GM12878 (cell line): ENCODE measurements at regions not wholly inside any gene's neighbourhood (a gene's known extent, or its start where the extent isn't known, plus 50 kb on each side); places are given as distances from the start of the nearest gene placed in this dataset.
A peak's percentile ranks its signal among the peaks of the same experiment; 100 is the strongest.

Experiments
- ATAC-seq: fragments of 200-7000 bp; cut with Tn5 transposase; 3 replicates; pipeline ENCODE4 v1.9.1; 2020; ENCODE audit warnings: mild to moderate bottlenecking, moderate library complexity
- BruUV-seq: library from RNA; stranded (reverse); fragments of 400-500 nt; replicated peaks from 2 replicates; lab custom pipeline; 2021; lab: Mats Ljungman, UMichigan
- CTCF ChIA-PET: fragments of 300-600 bp; sonication (Branson Sonifier 250); formaldehyde crosslinking; extraction: SDS; loops from one replicate; lab custom pipeline; 2021; ENCODE audit warnings: inconsistent platforms; lab: Yijun Ruan, JAX
- POLR2A ChIA-PET: fragments of 350-600 bp; formaldehyde crosslinking; extraction: SDS; loops from one replicate; lab custom pipeline; 2021; ENCODE audit warnings: inconsistent platforms; lab: Charles Lee
- RAD21 ChIA-PET: fragments of 300-600 bp; sonication (Branson Sonifier 250); formaldehyde crosslinking; loops from one replicate; lab custom pipeline; 2023; ENCODE audit warnings: antibody characterized with exemption; ENCODE audit not compliant: unreplicated experiment; lab: Charles Lee
- SMC1A ChIA-PET: fragments of 300-600 bp; sonication (Branson Sonifier 250); formaldehyde crosslinking; loops from one replicate; lab custom pipeline; 2023; ENCODE audit not compliant: unreplicated experiment, uncharacterized antibody; lab: Charles Lee
- DNase-seq: peaks from one replicate; pipeline ENCODE4 v3.0.0-alpha.2; 2011; ENCODE audit warnings: low read depth, low spot score
- FAIRE-seq: peaks from 3 replicates; lab custom pipeline; 2011; peaks lifted over from hg19 to GRCh38; lab: Jason Lieb, UNC
- H2AFZ ChIP-seq: 2 replicates; pipeline ENCODE4 v1.6.0; 2011; ENCODE audit warnings: low read depth, low read length, control low read depth; ENCODE audit not compliant: control insufficient read depth
- H3K27ac ChIP-seq: 2 replicates; pipeline ENCODE4 v1.5.1; 2011; ENCODE audit warnings: control low read depth; ENCODE audit not compliant: control insufficient read depth, insufficient read depth
- H3K27me3 ChIP-seq, 2 experiments: replicated peaks in 1 of 2; 2 replicates each; pipeline versions ENCODE4 v1.6.0 to v1.6.1; 2011; ENCODE audit warnings: low read length in 1 of 2; ENCODE audit not compliant: control insufficient read depth in 2 of 2, insufficient read depth in 2 of 2
- H3K36me3 ChIP-seq, 2 experiments: 2 replicates each; pipeline ENCODE4 v1.5.1; 2011; ENCODE audit warnings: low read length in 1 of 2; ENCODE audit not compliant: control insufficient read depth in 2 of 2, insufficient read depth in 2 of 2
- H3K4me1 ChIP-seq: 2 replicates; pipeline ENCODE4 v1.6.1; 2011; ENCODE audit warnings: mild to moderate bottlenecking, low read length, moderate library complexity, mixed read lengths; ENCODE audit not compliant: control insufficient read depth, insufficient read depth
- H3K4me2 ChIP-seq: 2 replicates; pipeline ENCODE4 v1.6.0; 2011; ENCODE audit warnings: control low read depth; ENCODE audit not compliant: control insufficient read depth, insufficient read depth
- H3K4me3 ChIP-seq: fragments of 200-600 bp; sonication (generic); 2 replicates; pipeline ENCODE4 v1.5.1; 2016
- H3K79me2 ChIP-seq: 2 replicates; pipeline ENCODE4 v1.6.0; 2011; ENCODE audit warnings: low read length; ENCODE audit not compliant: control insufficient read depth, insufficient read depth
- H3K9ac ChIP-seq: 2 replicates; pipeline ENCODE4 v1.8.0; 2011; ENCODE audit warnings: low read length, control low read depth, mixed read lengths; ENCODE audit not compliant: control insufficient read depth, insufficient read depth
- H3K9me3 ChIP-seq: replicated peaks from 3 replicates; pipeline ENCODE4 v1.5.1; 2011; ENCODE audit warnings: mild to moderate bottlenecking, low read length; ENCODE audit not compliant: control insufficient read depth, insufficient read depth
- H4K20me1 ChIP-seq: 2 replicates; pipeline ENCODE4 v1.6.0; 2011; ENCODE audit not compliant: control insufficient read depth, insufficient read depth
- CBX3 ChIP-seq: fragments of 200-600 bp; sonication (generic); IDR thresholded peaks from 2 replicates; pipeline ENCODE4 v1.6.1; 2016; ENCODE audit warnings: low read depth, borderline replicate concordance
- CEBPB ChIP-seq, 2 experiments: fragments of 150-350 bp in 1 of 2; IDR thresholded peaks; 2 replicates each; pipeline ENCODE4 v1.6.1; 2012 to 2014; ENCODE audit warnings: low read depth in 2 of 2, low read length in 2 of 2, borderline replicate concordance in 1 of 2, inconsistent platforms in 1 of 2
- CREM ChIP-seq: IDR thresholded peaks from 2 replicates; pipeline ENCODE4 v1.6.1; 2014; ENCODE audit warnings: antibody characterized with exemption, low read depth
- E2F8 ChIP-seq: fragments of 450-650 bp; IDR thresholded peaks from 2 replicates; pipeline ENCODE4 v1.6.1; 2018; ENCODE audit warnings: mild to moderate bottlenecking, low read depth, moderate library complexity; ENCODE audit not compliant: partially characterized antibody
- GATAD2B ChIP-seq: fragments of 450-650 bp; conservative IDR thresholded peaks from 2 replicates; pipeline ENCODE4 v1.6.1; 2017; ENCODE audit warnings: low read depth, mild to moderate bottlenecking, moderate library complexity
- JUNB ChIP-seq: IDR thresholded peaks from 2 replicates; pipeline ENCODE4 v1.6.1; 2016; ENCODE audit warnings: antibody characterized with exemption, mild to moderate bottlenecking
- JUND ChIP-seq: IDR thresholded peaks from 2 replicates; pipeline ENCODE4 v1.6.1; 2012; ENCODE audit warnings: low read depth, mild to moderate bottlenecking, low read length, improper control_type of control experiment, moderate library complexity
- RELA ChIP-seq: fragments of 450-650 bp; IDR thresholded peaks from 2 replicates; pipeline ENCODE4 v1.8.0; 2014; ENCODE audit warnings: borderline replicate concordance; ENCODE audit not compliant: partially characterized antibody
- SIN3A ChIP-seq: IDR thresholded peaks from 2 replicates; pipeline ENCODE4 v1.6.1; 2012; ENCODE audit warnings: low read depth, low read length, improper control_type of control experiment
- SMC3 ChIP-seq: IDR thresholded peaks from 2 replicates; pipeline ENCODE4 v1.6.1; 2011; ENCODE audit warnings: low read length, improper control_type of control experiment, borderline replicate concordance
- SP1 ChIP-seq: IDR thresholded peaks from one replicate; pipeline ENCODE4 v1.6.1; 2011; ENCODE audit warnings: low read depth, low read length
- TBL1XR1 ChIP-seq: IDR thresholded peaks from 2 replicates; pipeline ENCODE4 v1.6.1; 2012; ENCODE audit warnings: low read depth, low read length, improper control_type of control experiment
- USF1 ChIP-seq: IDR thresholded peaks from 2 replicates; pipeline ENCODE4 v1.6.1; 2011; ENCODE audit warnings: borderline replicate concordance, low read depth, mild to moderate bottlenecking, moderate library complexity, mixed read lengths, low read length; ENCODE audit not compliant: insufficient read depth; ENCODE audit errors: extremely low read length
- WGBS: methylation state at CpG from one replicate; pipeline ENCODE4 v1.1.6; 2016; ENCODE audit warnings: low lambda C conversion rate; ENCODE audit not compliant: insufficient replicate concordance, insufficient coverage; ENCODE audit errors: missing lambda C conversion rate; 5-methylcytosine and 5-hydroxymethylcytosine counted together
- in situ Hi-C: fragments of 300-500 bp; cut with MboI; formaldehyde crosslinking; loops from 9 replicates; pipeline ENCODE4 v1.14.3; 2018; ENCODE audit warnings: mixed read lengths
- intact Hi-C: fragments of 100-400 bp; cut with micrococcal nuclease; formaldehyde crosslinking; loops from one replicate; pipeline ENCODE4 v1.14.2; 2022; ENCODE audit not compliant: unreplicated experiment
- TF ChIP-seq, protein P1 (sequence below): fragments of 450-650 bp; IDR thresholded peaks from 2 replicates; pipeline ENCODE4 v1.6.1; 2017; ENCODE audit warnings: mild to moderate bottlenecking
- TF ChIP-seq, protein P2 (sequence below): fragments of 450-650 bp; formaldehyde crosslinking; IDR thresholded peaks from 2 replicates; pipeline ENCODE4 v1.4.0; 2022; ENCODE audit warnings: mild to moderate bottlenecking, moderate library complexity

DNA sequence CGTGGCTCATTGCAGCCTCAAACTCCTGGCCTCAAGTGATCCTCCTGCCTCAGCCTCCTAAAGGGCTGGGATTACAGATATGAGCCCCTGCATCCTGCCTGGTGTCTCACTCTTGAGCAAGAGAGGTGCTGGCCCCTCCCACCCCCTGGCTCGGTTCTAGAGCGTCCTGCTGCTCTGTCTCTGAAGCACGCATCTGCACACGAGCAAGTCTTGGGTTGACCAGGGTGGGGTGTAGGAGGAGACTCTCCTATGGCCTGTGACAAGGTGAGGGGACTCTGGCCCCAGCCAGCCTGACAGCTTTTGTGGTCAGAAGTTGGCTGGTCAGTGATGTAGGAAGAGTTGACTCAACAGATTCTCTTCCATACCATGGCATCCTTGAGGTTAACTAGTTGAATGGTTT, 110.7 kb upstream of the CARD11 start:
- no peak overlapping the region for H3K9ac ChIP-seq
- no peaks in the 10 kb centered on the region for H3K79me2 ChIP-seq
- no peaks in the 10 kb centered on the region for H3K27me3 ChIP-seq
- DNase-seq (no peak), ATAC-seq (peak; percentile 67), FAIRE-seq (no peak)
- ChIA-PET POLR2A (interaction anchor here (1.4 kb wide), 2 partner anchors 88 to 290 kb away, joined by 3 to 5 read pairs; no protein-coding TSS in a partner anchor), CTCF (interaction anchor here (0.7 to 4.3 kb wide), 20 partner anchors 15 to 445 kb away, joined by 3 to 72 read pairs (median 4); no protein-coding TSS in a partner anchor), RAD21 (interaction anchor here (0.7 to 2.5 kb wide), 9 partner anchors 62 to 288 kb away, joined by 3 to 19 read pairs (median 5); no protein-coding TSS in a partner anchor), SMC1A (interaction anchor here (0.6 to 4.1 kb wide), 17 partner anchors 19 to 290 kb away, joined by 3 to 43 read pairs (median 4); no protein-coding TSS in a partner anchor)
- no peaks in the 10 kb centered on the region for H3K36me3 ChIP-seq
- H3K4me2 ChIP-seq: no peak overlapping the region
- in situ Hi-C loops (no loop called here), intact Hi-C loops (loop anchor here (10.0 kb wide), 1 partner anchor 490 kb away; no protein-coding TSS in a partner anchor)
- BruUV-seq: no TSS peak
- no peaks in the 10 kb centered on the region for H3K9me3 ChIP-seq
- TF ChIP-seq JUNB (no peak), GATAD2B (no peak), USF1 (no peak), SP1 (no peak), TBL1XR1 (no peak), CEBPB (IDR thresholded peaks at IDR 0.05; ENCODE audit: borderline replicate concordance in 1 of 2, low read depth in 2 of 2, low read length in 2 of 2) (no peak), SMC3 (no peak), SIN3A (no peak), JUND (no peak), CREM (no peak), RELA (no peak), E2F8 (no peak), CBX3 (no peak)
- TF ChIP-seq, protein P1, sequence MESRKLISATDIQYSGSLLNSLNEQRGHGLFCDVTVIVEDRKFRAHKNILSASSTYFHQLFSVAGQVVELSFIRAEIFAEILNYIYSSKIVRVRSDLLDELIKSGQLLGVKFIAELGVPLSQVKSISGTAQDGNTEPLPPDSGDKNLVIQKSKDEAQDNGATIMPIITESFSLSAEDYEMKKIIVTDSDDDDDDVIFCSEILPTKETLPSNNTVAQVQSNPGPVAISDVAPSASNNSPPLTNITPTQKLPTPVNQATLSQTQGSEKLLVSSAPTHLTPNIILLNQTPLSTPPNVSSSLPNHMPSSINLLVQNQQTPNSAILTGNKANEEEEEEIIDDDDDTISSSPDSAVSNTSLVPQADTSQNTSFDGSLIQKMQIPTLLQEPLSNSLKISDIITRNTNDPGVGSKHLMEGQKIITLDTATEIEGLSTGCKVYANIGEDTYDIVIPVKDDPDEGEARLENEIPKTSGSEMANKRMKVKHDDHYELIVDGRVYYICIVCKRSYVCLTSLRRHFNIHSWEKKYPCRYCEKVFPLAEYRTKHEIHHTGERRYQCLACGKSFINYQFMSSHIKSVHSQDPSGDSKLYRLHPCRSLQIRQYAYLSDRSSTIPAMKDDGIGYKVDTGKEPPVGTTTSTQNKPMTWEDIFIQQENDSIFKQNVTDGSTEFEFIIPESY: no peak
- TF ChIP-seq, protein P2, sequence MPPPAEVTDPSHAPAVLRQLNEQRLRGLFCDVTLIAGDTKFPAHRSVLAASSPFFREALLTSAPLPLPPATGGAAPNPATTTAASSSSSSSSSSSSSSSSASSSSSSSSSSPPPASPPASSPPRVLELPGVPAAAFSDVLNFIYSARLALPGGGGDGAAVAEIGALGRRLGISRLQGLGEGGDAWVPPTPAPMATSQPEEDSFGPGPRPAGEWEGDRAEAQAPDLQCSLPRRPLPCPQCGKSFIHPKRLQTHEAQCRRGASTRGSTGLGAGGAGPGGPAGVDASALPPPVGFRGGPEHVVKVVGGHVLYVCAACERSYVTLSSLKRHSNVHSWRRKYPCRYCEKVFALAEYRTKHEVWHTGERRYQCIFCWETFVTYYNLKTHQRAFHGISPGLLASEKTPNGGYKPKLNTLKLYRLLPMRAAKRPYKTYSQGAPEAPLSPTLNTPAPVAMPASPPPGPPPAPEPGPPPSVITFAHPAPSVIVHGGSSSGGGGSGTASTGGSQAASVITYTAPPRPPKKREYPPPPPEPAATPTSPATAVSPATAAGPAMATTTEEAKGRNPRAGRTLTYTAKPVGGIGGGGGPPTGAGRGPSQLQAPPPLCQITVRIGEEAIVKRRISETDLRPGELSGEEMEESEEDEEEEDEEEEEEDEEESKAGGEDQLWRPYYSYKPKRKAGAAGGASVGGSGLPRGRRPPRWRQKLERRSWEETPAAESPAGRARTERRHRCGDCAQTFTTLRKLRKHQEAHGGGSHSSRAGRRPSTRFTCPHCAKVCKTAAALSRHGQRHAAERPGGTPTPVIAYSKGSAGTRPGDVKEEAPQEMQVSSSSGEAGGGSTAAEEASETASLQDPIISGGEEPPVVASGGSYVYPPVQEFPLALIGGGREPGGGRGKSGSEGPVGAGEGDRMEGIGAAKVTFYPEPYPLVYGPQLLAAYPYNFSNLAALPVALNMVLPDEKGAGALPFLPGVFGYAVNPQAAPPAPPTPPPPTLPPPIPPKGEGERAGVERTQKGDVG (CRISPR knock-in tag): no peak
- 93% methylated on average over 5 of the region's 5 CpGs for WGBS
- H3K4me3 ChIP-seq: no peak overlapping the region
- H4K20me1 ChIP-seq: no peaks in the 10 kb centered on the region
- no peak overlapping the region for H2AFZ ChIP-seq
- no peak overlapping the region for H3K27ac ChIP-seq
- H3K4me1 ChIP-seq: no peaks in the 10 kb centered on the region
